Peyer's patch (tissue), 4 donors: ENCODE measurements at regions not wholly inside any gene's neighbourhood (a gene's known extent, or its start where the extent isn't known, plus 50 kb on each side); places are given as distances from the start of the nearest gene placed in this dataset.
"Not testable (repeated sequence)": the region's sequence is repeated elsewhere in the genome, so short reads cannot be mapped to it uniquely, and the experiment has no call there.

ENCODE experiments used
- DNase-seq, 3 donors: peaks; one replicate each; pipeline ENCODE4 v3.0.0-alpha.2; 2017 to 2019
- H3K27ac ChIP-seq, 4 donors: fragments of 200-600 bp; sonication (generic); one replicate each; pipeline ENCODE4 v1.5.1; 2016 to 2019
- H3K27me3 ChIP-seq, 2 donors: fragments of 200-600 bp; sonication (generic); one replicate each; pipeline ENCODE4 v1.5.1; 2019
- H3K36me3 ChIP-seq, 3 donors: fragments of 200-600 bp; sonication (generic); one replicate each; pipeline ENCODE4 v1.5.1; 2016 to 2019
- H3K4me1 ChIP-seq, 4 donors: fragments of 200-600 bp; sonication (generic); one replicate each; pipeline ENCODE4 v1.5.1; 2016 to 2019
- H3K4me3 ChIP-seq, 4 donors: fragments of 200-600 bp; sonication (generic); 1 replicate in 3 of 4; 2 replicates in 1 of 4; pipeline ENCODE4 v1.5.1; 2016 to 2019; ENCODE audit warnings: mild to moderate bottlenecking in 1 of 4
- H3K9me3 ChIP-seq, 4 donors: fragments of 200-600 bp; sonication (generic); one replicate each; pipeline ENCODE4 v1.5.1; 2016 to 2019; ENCODE audit warnings: mild to moderate bottlenecking in 1 of 4
- CTCF ChIP-seq, 6 experiments: fragments of 450-650 bp in 4 of 6; fragments of 200-600 bp in 2 of 6; sonication (generic) in 1 of 6; IDR thresholded peaks; one replicate each; pipeline ENCODE4 v1.5.1; 2017 to 2019; ENCODE audit warnings: antibody characterized with exemption in 6 of 6, mild to moderate bottlenecking in 3 of 6, moderate library complexity in 1 of 6
- POLR2A ChIP-seq, 2 donors: fragments of 450-650 bp; IDR thresholded peaks; one replicate each; pipeline ENCODE4 v1.5.1; 2017; ENCODE audit warnings: antibody characterized with exemption in 2 of 2, mild to moderate bottlenecking in 2 of 2, moderate library complexity in 2 of 2

- Histone ChIP-seq H3K27me3 (no peaks in the 10 kb centered on the region), H3K9me3 (no peaks in the 10 kb centered on the region), H3K27ac (no peak overlapping the region), H3K4me1 (no peaks in the 10 kb centered on the region), H3K36me3 (no peaks in the 10 kb centered on the region), H3K4me3 (no peak overlapping the region)
- peak in 2 of 3 donors; percentile 37 to 39 for DNase-seq
- TF ChIP-seq CTCF (IDR thresholded peaks at IDR 0.05) (no peak), POLR2A (IDR thresholded peaks at IDR 0.05) (no peak)
These were observed 1008.4 kb downstream of the BRD1 start for GRCh38 chr22:48819232-48819631.

GRCh38 chr22:48817491-48817890 is 1010.2 kb downstream of the BRD1 start:
- DNase-seq, H3K36me3 ChIP-seq: not testable (repeated sequence)

DNA sequence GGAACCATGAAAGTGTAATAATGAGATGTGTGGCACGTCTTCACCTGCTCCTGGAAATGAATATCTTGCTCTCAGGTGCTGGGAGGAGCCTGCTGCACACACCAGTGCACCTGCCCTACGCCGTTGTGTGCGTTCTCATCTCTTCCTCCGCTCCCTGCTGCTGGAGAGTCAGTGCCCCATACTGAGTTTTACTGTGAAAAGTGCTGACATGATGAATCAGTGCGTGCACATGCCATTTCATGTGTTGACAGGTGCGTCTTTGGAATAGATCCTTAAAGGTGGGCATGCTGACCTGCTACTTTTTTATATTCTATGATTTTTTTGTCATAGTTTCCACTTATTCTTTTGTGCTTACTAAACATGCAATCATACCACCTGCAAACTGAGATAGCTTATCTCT is 1015.8 kb downstream of the BRD1 start:
- TF ChIP-seq POLR2A (IDR thresholded peaks at IDR 0.05) (no peak), CTCF (IDR thresholded peaks at IDR 0.05) (no peak)
- no peak overlapping the region for H3K27ac ChIP-seq
- H3K9me3 ChIP-seq = no peaks in the 10 kb centered on the region
- H3K4me3 ChIP-seq = no peak overlapping the region
- no peaks in the 10 kb centered on the region for H3K36me3 ChIP-seq
- H3K4me1 ChIP-seq = no peaks in the 10 kb centered on the region
- H3K27me3 ChIP-seq = no peaks in the 10 kb centered on the region
- no peak for DNase-seq

More at GRCh38 chr22:48817491-48817890, 1010.2 kb downstream of the BRD1 start:
- not testable (repeated sequence) for H3K9me3 ChIP-seq, H3K4me1 ChIP-seq, H3K27me3 ChIP-seq, H3K4me3 ChIP-seq, H3K27ac ChIP-seq

DNA sequence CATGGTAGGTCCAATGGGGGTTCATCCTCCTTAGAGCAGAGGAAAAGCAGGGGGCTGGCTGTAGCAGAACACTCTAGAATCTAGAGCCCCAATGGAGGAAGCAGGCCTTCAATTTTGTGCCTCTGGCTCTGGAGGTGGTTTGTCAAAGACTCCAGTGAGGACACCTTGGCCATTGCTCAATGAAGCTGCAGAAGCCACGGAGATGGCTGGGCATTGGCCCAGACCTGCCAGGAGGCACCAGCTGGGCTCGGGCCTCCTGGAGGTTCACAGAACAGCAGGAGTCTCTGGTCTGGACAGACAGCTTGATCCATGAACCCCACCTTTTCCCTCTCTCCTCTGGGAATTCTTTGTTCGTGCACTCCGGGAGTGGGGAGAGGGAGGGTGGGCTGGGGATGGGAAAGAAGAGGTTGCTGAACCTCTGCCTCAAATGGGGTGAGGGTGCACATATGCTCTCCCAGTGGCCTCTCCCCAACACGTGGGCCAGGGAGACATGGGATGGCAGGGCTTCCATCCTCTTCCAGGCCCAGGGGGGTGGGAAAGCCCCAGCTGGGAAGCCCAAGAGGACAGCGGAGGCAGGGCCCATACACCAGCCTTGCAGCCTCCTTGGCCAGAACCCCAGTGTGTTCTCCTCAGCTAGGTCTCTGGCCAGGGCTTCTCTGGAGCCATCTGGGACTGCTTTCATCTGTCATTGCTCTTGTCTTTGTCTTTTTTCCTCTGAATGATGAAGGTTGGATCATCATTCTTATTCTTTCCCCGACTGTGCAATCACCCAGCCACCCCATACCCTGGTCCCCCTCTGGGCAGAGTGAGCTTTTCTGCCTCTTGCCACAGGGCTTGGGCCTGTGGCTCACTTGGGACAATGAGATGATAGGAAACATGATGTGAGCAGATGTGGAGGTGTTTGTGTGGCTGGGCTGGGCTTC is 1019.4 kb downstream of the BRD1 start:
- DNase-seq = no peak
- TF ChIP-seq POLR2A (IDR thresholded peaks at IDR 0.05) = no peak
- no peak for TF ChIP-seq CTCF (IDR thresholded peaks at IDR 0.05)
- Histone ChIP-seq H3K27me3 (no peaks in the 10 kb centered on the region), H3K9me3 (no peaks in the 10 kb centered on the region), H3K4me1 (no peaks in the 10 kb centered on the region), H3K36me3 (no peaks in the 10 kb centered on the region), H3K4me3 (no peak overlapping the region), H3K27ac (no peak overlapping the region)

DNA sequence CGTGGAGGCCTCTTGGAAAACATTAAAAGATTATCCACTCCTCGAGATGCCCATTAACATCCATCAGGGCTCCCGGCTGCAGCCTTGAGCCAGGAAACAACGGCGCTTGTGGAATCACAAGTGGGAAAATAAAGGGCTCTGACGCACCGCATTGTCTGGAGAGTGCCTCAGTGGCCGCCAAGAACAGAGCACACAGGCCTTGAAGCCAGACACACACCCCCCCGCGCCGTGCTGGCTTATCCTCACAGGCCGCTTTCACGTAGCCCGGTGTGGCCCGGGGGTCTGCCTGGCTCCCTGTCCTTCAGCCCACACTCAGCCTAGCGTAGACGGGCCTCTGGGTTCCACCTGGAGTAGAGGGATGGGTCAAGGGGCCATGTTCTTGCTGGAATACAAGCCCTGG is 1020.5 kb downstream of the BRD1 start:
- Histone ChIP-seq H3K27me3 (no peaks in the 10 kb centered on the region), H3K4me3 (no peak overlapping the region), H3K36me3 (no peaks in the 10 kb centered on the region), H3K9me3 (no peaks in the 10 kb centered on the region), H3K27ac (no peak overlapping the region), H3K4me1 (no peaks in the 10 kb centered on the region)
- DNase-seq = no peak
- TF ChIP-seq CTCF (IDR thresholded peaks at IDR 0.05) (no peak), POLR2A (IDR thresholded peaks at IDR 0.05) (no peak)

GRCh38 chr22:48806227-48806781 is 1021.4 kb downstream of the BRD1 start:
- no peak for TF ChIP-seq POLR2A (IDR thresholded peaks at IDR 0.05)
- no peak for TF ChIP-seq CTCF (IDR thresholded peaks at IDR 0.05)
- H3K36me3 ChIP-seq = no peaks in the 10 kb centered on the region
- H3K9me3 ChIP-seq = no peaks in the 10 kb centered on the region
- H3K4me3 ChIP-seq = no peak overlapping the region
- no peaks in the 10 kb centered on the region for H3K4me1 ChIP-seq
- no peak overlapping the region for H3K27ac ChIP-seq
- no peaks in the 10 kb centered on the region for H3K27me3 ChIP-seq
- DNase-seq = no peak
